ENCODE measurements at regions not wholly inside any gene's neighbourhood (a gene's known extent, or its start where the extent isn't known, plus 50 kb on each side); places are given as distances from the start of the nearest gene placed in this dataset.

DNA sequence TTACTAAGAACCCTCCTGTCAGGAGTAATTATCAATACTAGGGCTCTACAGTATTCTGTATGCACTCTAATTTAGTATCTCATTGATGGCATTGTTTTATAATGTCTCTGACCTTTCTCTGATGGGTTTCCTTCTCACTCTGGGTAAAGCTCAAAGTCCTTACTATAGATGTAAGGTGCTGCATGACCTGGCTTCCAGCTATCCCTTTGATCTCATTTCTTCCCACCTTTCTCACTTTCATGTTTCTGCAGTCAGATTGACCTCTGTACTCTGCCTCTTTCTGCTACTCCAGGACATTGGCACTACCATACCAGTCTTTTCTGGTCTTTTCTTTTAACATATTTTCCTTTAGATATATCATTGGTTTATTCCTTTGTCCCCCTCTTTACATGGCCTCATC, 2332.8 kb upstream of the C9orf72 start:
- DNase-seq (ENCODE audit: extremely low read depth in 1 of 4, low spot score in 3 of 4) (no peak), ATAC-seq (no peak), FAIRE-seq (no peak)
- in situ Hi-C loops (cut with MboI) (no loop called here), intact Hi-C loops (cut with micrococcal nuclease) (no loop called here)
- H3K79me2 ChIP-seq (ENCODE audit: control insufficient read depth, insufficient read depth, low read length): no peaks in the 10 kb centered on the region
- H3K4me3 ChIP-seq: no peak overlapping the region
- BruUV-seq (replicated peaks): no TSS peak
- ChIA-PET CTCF (ENCODE audit: low intra/inter-chr PET ratio) (no interaction called here), POLR2A (no interaction called here)
- no peaks in the 10 kb centered on the region for H3K9me3 ChIP-seq (replicated peaks; ENCODE audit: control insufficient read depth, insufficient read depth, low read depth, low read length)
- no peaks in the 10 kb centered on the region for H3K4me1 ChIP-seq (replicated peaks in 1 of 2; ENCODE audit: control insufficient read depth in 2 of 2, insufficient read depth in 2 of 2, low read length in 2 of 2)
- H2AFZ ChIP-seq (ENCODE audit: low read depth, low read length): no peak overlapping the region
- H3K27me3 ChIP-seq (ENCODE audit: control insufficient read depth in 2 of 2, insufficient read depth in 2 of 2, low read length in 2 of 2): no peaks in the 10 kb centered on the region
- no peak overlapping the region for H3K9ac ChIP-seq (ENCODE audit: insufficient read depth in 1 of 2, low read depth in 2 of 2, low read length in 2 of 2)
- no peak overlapping the region for H3K27ac ChIP-seq (ENCODE audit: extremely low read depth, low read depth, low read length)
- H3K36me3 ChIP-seq (ENCODE audit: control insufficient read depth, insufficient read depth, low read length): no peaks in the 10 kb centered on the region
- no peaks in the 10 kb centered on the region for H3K9me1 ChIP-seq (ENCODE audit: control insufficient read depth, insufficient read depth, low read length)
- TF ChIP-seq LCOR (CRISPR knock-in tag; IDR thresholded peaks at IDR 0.05): no peak
- TF ChIP-seq ETV1 (tag; conservative IDR thresholded peaks at IDR 0.05; ENCODE audit: low read depth): no peak
- no peak for TF ChIP-seq CBFA2T2 (conservative IDR thresholded peaks at IDR 0.05)
- TF ChIP-seq ZBTB49 (CRISPR knock-in tag; IDR thresholded peaks at IDR 0.05; ENCODE audit: borderline replicate concordance): no peak
- no peak for TF ChIP-seq PRPF4 (IDR thresholded peaks at IDR 0.05; ENCODE audit: insufficient read depth, low read depth, low read length, poor library complexity, severe bottlenecking)
- TF ChIP-seq NFATC3 (IDR thresholded peaks at IDR 0.05): no peak
- TF ChIP-seq NFRKB (IDR thresholded peaks at IDR 0.05; ENCODE audit: low read depth): no peak
- TF ChIP-seq, protein P1, sequence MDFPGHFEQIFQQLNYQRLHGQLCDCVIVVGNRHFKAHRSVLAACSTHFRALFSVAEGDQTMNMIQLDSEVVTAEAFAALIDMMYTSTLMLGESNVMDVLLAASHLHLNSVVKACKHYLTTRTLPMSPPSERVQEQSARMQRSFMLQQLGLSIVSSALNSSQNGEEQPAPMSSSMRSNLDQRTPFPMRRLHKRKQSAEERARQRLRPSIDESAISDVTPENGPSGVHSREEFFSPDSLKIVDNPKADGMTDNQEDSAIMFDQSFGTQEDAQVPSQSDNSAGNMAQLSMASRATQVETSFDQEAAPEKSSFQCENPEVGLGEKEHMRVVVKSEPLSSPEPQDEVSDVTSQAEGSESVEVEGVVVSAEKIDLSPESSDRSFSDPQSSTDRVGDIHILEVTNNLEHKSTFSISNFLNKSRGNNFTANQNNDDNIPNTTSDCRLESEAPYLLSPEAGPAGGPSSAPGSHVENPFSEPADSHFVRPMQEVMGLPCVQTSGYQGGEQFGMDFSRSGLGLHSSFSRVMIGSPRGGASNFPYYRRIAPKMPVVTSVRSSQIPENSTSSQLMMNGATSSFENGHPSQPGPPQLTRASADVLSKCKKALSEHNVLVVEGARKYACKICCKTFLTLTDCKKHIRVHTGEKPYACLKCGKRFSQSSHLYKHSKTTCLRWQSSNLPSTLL (IDR thresholded peaks at IDR 0.05): no peak
- TF ChIP-seq HDGF (IDR thresholded peaks at IDR 0.05): no peak
- no peak for TF ChIP-seq ZNF311 (CRISPR knock-in tag; IDR thresholded peaks at IDR 0.05)
- TF ChIP-seq TEAD1 (CRISPR knock-in tag; IDR thresholded peaks at IDR 0.05): no peak
- no peak for TF ChIP-seq ZNF586 (CRISPR knock-in tag; conservative IDR thresholded peaks at IDR 0.05)
- no peak for TF ChIP-seq CBX8 (IDR thresholded peaks at IDR 0.05; ENCODE audit: borderline replicate concordance, extremely low read depth, low read depth, low read length, poor library complexity, severe bottlenecking)
- TF ChIP-seq IFI16 (CRISPR knock-in tag; IDR thresholded peaks at IDR 0.05): no peak
- no peak for TF ChIP-seq CHD2 (IDR thresholded peaks at IDR 0.05; ENCODE audit: low read depth, low read length)
- no peak for TF ChIP-seq ATF7 (IDR thresholded peaks at IDR 0.05)
- TF ChIP-seq, protein P2, sequence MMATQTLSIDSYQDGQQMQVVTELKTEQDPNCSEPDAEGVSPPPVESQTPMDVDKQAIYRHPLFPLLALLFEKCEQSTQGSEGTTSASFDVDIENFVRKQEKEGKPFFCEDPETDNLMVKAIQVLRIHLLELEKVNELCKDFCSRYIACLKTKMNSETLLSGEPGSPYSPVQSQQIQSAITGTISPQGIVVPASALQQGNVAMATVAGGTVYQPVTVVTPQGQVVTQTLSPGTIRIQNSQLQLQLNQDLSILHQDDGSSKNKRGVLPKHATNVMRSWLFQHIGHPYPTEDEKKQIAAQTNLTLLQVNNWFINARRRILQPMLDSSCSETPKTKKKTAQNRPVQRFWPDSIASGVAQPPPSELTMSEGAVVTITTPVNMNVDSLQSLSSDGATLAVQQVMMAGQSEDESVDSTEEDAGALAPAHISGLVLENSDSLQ (IDR thresholded peaks at IDR 0.05): no peak
- H3K4me2 ChIP-seq (ENCODE audit: insufficient read depth, low read length): no peak overlapping the region
- no peaks in the 10 kb centered on the region for H4K20me1 ChIP-seq (replicated peaks; ENCODE audit: control insufficient read depth, insufficient read depth, low read length)

All from K562 (cell line).